HepG2 (cell line): ENCODE measurements at regions not wholly inside any gene's neighbourhood (a gene's known extent, or its start where the extent isn't known, plus 50 kb on each side); places are given as distances from the start of the nearest gene placed in this dataset.

ENCODE experiments used
- BHLHE40 ChIP-seq: IDR thresholded peaks from 2 replicates; pipeline ENCODE4 v1.6.1; 2011; ENCODE audit warnings: low read length, improper control_type of control experiment
- BRCA1 ChIP-seq: sonication (generic); formaldehyde crosslinking; IDR thresholded peaks from 2 replicates; pipeline ENCODE4 v1.4.0; 2020; ENCODE audit warnings: missing genetic modification reagents
- FOXA1 ChIP-seq, 2 experiments: fragments of 450-650 bp in 1 of 2; sonication (generic) in 1 of 2; formaldehyde crosslinking in 1 of 2; IDR thresholded peaks; 2 replicates each; pipeline versions ENCODE4 v1.4.0 to v1.6.1; 2016 to 2020; ENCODE audit warnings: missing genetic modification reagents in 1 of 2
- IKZF1 ChIP-seq: fragments of 450-650 bp; IDR thresholded peaks from 2 replicates; pipeline ENCODE4 v1.7.1; 2016
- KLF15 ChIP-seq: sonication (generic); formaldehyde crosslinking; IDR thresholded peaks from 2 replicates; pipeline ENCODE4 v1.8.1; 2023; ENCODE audit warnings: borderline replicate concordance, mild to moderate bottlenecking, inconsistent platforms, missing genetic modification reagents, mixed read lengths
- KMT2B ChIP-seq: IDR thresholded peaks from 2 replicates; pipeline ENCODE4 v1.6.1; 2016; ENCODE audit warnings: missing genetic modification reagents, missing compliant biosample characterization
- MAFK ChIP-seq, 2 experiments: IDR thresholded peaks in 1 of 2; conservative IDR thresholded peaks in 1 of 2; 2 replicates each; pipeline ENCODE4 v1.6.1; 2011; ENCODE audit warnings: improper control_type of control experiment in 2 of 2, low read length in 2 of 2
- MEIS2 ChIP-seq: sonication (generic); formaldehyde crosslinking; IDR thresholded peaks from 2 replicates; pipeline ENCODE4 v1.9.0; 2021; ENCODE audit warnings: mild to moderate bottlenecking, missing genetic modification reagents
- NR1H2 ChIP-seq: sonication (generic); formaldehyde crosslinking; IDR thresholded peaks from 2 replicates; pipeline ENCODE4 v1.8.1; 2022; ENCODE audit warnings: low read depth, missing genetic modification reagents, borderline replicate concordance
- PAWR ChIP-seq: sonication (generic); formaldehyde crosslinking; IDR thresholded peaks from 2 replicates; pipeline ENCODE4 v1.4.0; 2020; ENCODE audit warnings: missing genetic modification reagents, mild to moderate bottlenecking, borderline replicate concordance
- PHF8 ChIP-seq: sonication (generic); formaldehyde crosslinking; IDR thresholded peaks from 2 replicates; pipeline ENCODE4 v1.5.0; 2020; ENCODE audit warnings: missing genetic modification reagents
- PRPF4 ChIP-seq: fragments of 200-400 bp; formaldehyde crosslinking; IDR thresholded peaks from 2 replicates; pipeline ENCODE4 v1.6.1; 2016; ENCODE audit warnings: low read length, low read depth; ENCODE audit not compliant: poor library complexity, severe bottlenecking
- REL ChIP-seq: sonication (generic); formaldehyde crosslinking; conservative IDR thresholded peaks from 2 replicates; pipeline ENCODE4 v1.8.0; 2022; ENCODE audit warnings: mild to moderate bottlenecking, missing genetic modification reagents, moderate library complexity
- SATB2 ChIP-seq: sonication (generic); formaldehyde crosslinking; IDR thresholded peaks from 2 replicates; pipeline ENCODE4 v1.5.0; 2020; ENCODE audit warnings: missing genetic modification reagents
- SMAD3 ChIP-seq: sonication (generic); formaldehyde crosslinking; IDR thresholded peaks from 2 replicates; pipeline ENCODE4 v1.4.0; 2020; ENCODE audit warnings: missing genetic modification reagents
- TAF1 ChIP-seq: sonication (generic); formaldehyde crosslinking; IDR thresholded peaks from 2 replicates; pipeline ENCODE4 v1.4.0; 2020; ENCODE audit warnings: missing genetic modification reagents
- ZNF333 ChIP-seq: sonication (generic); formaldehyde crosslinking; IDR thresholded peaks from 2 replicates; pipeline ENCODE4 v1.4.0; 2020; ENCODE audit warnings: mild to moderate bottlenecking, missing genetic modification reagents, borderline replicate concordance
- ZNF430 ChIP-seq: sonication (generic); formaldehyde crosslinking; IDR thresholded peaks from 2 replicates; pipeline ENCODE4 v1.9.0; 2021; ENCODE audit warnings: mild to moderate bottlenecking, missing genetic modification reagents
- ZNF556 ChIP-seq: sonication (generic); formaldehyde crosslinking; IDR thresholded peaks from 2 replicates; pipeline ENCODE4 v1.4.0; 2020; ENCODE audit warnings: mild to moderate bottlenecking, missing genetic modification reagents, borderline replicate concordance
- ZSCAN9 ChIP-seq: IDR thresholded peaks from 2 replicates; pipeline ENCODE4 v1.6.1; 2016; ENCODE audit warnings: borderline replicate concordance
- TF ChIP-seq, protein P1 (sequence below): sonication (generic); formaldehyde crosslinking; IDR thresholded peaks from 2 replicates; pipeline ENCODE4 v1.9.0; 2022; ENCODE audit warnings: missing genetic modification reagents, mild to moderate bottlenecking, borderline replicate concordance
- TF ChIP-seq, protein P2 (sequence below): sonication (generic); formaldehyde crosslinking; IDR thresholded peaks from 2 replicates; pipeline ENCODE4 v1.4.0; 2020; ENCODE audit warnings: missing genetic modification reagents
- TF ChIP-seq, protein P3 (sequence below): sonication (generic); formaldehyde crosslinking; IDR thresholded peaks from 2 replicates; pipeline ENCODE4 v1.8.1; 2023; ENCODE audit warnings: mild to moderate bottlenecking, inconsistent platforms, moderate library complexity, missing genetic modification reagents, borderline replicate concordance
- TF ChIP-seq, protein P4 (sequence below): fragments of 450-650 bp; IDR thresholded peaks from 2 replicates; pipeline ENCODE4 v1.6.1; 2016
- TF ChIP-seq, protein P5 (sequence below): sonication (generic); formaldehyde crosslinking; IDR thresholded peaks from 2 replicates; pipeline ENCODE4 v1.4.0; 2020; ENCODE audit warnings: missing genetic modification reagents

DNA sequence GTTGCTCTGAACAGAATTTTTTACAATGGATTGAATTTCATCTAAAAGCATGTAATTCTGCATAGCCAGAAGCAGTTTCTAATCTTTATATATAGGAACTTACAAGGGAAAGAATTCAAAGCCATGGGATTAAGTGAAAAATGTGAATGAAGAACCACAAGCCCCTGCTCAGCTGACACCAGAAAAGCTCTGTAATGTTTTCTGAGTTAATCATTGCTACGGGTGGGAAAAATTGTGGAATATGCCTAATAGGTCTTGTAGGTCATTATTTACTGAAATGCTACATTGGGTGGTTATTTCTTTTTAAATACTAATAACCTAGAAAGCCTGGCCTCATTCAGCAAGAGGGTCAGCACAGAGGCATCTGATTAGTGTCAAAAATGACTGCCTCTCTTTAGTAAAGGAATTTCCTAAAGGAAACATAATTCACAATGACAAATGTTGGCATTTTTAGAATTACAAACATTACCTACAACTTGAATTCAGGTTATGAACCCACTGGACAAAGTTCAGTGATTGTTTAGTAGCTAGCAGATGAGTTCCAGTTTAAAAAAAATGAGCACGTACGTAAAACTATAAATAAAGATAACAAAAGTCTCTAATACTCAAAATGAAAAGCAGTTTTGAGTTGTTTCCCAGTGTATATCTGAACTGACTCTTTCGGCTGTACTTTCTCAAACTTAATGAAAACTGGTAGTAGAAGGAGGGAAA, 75.3 kb downstream of the BMP4 start (continued):
- no peak for TF ChIP-seq ZNF333
- TF ChIP-seq SATB2, result no peak
- no peak for TF ChIP-seq REL (CRISPR knock-in tag)
- TF ChIP-seq, protein P1, sequence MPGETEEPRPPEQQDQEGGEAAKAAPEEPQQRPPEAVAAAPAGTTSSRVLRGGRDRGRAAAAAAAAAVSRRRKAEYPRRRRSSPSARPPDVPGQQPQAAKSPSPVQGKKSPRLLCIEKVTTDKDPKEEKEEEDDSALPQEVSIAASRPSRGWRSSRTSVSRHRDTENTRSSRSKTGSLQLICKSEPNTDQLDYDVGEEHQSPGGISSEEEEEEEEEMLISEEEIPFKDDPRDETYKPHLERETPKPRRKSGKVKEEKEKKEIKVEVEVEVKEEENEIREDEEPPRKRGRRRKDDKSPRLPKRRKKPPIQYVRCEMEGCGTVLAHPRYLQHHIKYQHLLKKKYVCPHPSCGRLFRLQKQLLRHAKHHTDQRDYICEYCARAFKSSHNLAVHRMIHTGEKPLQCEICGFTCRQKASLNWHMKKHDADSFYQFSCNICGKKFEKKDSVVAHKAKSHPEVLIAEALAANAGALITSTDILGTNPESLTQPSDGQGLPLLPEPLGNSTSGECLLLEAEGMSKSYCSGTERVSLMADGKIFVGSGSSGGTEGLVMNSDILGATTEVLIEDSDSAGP (CRISPR knock-in tag), result no peak
- no peak for TF ChIP-seq ZNF556 (CRISPR knock-in tag)
- TF ChIP-seq PHF8 (CRISPR knock-in tag), result no peak
- no peak for TF ChIP-seq IKZF1
- no peak for TF ChIP-seq PRPF4
- no peak for TF ChIP-seq MAFK (conservative IDR thresholded peaks at IDR 0.05 in 1 of 2, IDR thresholded peaks at IDR 0.05 in 1 of 2; ENCODE audit: low read length in 2 of 2)
- no peak for TF ChIP-seq ZSCAN9
- no peak for TF ChIP-seq MEIS2 (CRISPR knock-in tag)
- TF ChIP-seq ZNF430 (CRISPR knock-in tag), result no peak
- TF ChIP-seq, protein P2, sequence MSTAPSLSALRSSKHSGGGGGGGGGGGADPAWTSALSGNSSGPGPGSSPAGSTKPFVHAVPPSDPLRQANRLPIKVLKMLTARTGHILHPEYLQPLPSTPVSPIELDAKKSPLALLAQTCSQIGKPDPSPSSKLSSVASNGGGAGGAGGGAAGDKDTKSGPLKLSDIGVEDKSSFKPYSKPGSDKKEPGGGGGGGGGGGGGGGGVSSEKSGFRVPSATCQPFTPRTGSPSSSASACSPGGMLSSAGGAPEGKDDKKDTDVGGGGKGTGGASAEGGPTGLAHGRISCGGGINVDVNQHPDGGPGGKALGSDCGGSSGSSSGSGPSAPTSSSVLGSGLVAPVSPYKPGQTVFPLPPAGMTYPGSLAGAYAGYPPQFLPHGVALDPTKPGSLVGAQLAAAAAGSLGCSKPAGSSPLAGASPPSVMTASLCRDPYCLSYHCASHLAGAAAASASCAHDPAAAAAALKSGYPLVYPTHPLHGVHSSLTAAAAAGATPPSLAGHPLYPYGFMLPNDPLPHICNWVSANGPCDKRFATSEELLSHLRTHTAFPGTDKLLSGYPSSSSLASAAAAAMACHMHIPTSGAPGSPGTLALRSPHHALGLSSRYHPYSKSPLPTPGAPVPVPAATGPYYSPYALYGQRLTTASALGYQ (CRISPR knock-in tag), result no peak
- no peak for TF ChIP-seq BRCA1 (CRISPR knock-in tag)
- TF ChIP-seq FOXA1 (IDR thresholded peaks at IDR 0.05), result no peak
- TF ChIP-seq FOXA1 (CRISPR knock-in tag; IDR thresholded peaks at IDR 0.05), result no peak
- no peak for TF ChIP-seq KLF15 (CRISPR knock-in tag)
- no peak for TF ChIP-seq PAWR (CRISPR knock-in tag)
- TF ChIP-seq TAF1 (CRISPR knock-in tag), result no peak
- TF ChIP-seq NR1H2, result no peak
- no peak for TF ChIP-seq SMAD3 (CRISPR knock-in tag)
- TF ChIP-seq, protein P3, sequence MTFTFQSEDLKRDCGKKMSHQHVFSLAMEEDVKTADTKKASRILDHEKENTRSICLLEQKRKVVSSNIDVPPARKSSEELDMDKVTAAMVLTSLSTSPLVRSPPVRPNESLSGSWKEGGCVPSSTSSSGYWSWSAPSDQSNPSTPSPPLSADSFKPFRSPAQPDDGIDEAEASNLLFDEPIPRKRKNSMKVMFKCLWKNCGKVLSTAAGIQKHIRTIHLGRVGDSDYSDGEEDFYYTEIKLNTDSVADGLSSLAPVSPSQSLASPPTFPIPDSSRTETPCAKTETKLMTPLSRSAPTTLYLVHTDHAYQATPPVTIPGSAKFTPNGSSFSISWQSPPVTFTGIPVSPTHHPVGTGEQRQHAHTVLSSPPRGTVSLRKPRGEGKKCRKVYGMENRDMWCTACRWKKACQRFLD, result no peak
- TF ChIP-seq KMT2B (CRISPR knock-in tag), result no peak
- TF ChIP-seq BHLHE40, result no peak
- TF ChIP-seq, protein P4, sequence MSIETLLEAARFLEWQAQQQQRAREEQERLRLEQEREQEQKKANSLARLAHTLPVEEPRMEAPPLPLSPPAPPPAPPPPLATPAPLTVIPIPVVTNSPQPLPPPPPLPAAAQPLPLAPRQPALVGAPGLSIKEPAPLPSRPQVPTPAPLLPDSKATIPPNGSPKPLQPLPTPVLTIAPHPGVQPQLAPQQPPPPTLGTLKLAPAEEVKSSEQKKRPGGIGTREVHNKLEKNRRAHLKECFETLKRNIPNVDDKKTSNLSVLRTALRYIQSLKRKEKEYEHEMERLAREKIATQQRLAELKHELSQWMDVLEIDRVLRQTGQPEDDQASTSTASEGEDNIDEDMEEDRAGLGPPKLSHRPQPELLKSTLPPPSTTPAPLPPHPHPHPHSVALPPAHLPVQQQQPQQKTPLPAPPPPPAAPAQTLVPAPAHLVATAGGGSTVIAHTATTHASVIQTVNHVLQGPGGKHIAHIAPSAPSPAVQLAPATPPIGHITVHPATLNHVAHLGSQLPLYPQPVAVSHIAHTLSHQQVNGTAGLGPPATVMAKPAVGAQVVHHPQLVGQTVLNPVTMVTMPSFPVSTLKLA, result no peak
- TF ChIP-seq, protein P5, sequence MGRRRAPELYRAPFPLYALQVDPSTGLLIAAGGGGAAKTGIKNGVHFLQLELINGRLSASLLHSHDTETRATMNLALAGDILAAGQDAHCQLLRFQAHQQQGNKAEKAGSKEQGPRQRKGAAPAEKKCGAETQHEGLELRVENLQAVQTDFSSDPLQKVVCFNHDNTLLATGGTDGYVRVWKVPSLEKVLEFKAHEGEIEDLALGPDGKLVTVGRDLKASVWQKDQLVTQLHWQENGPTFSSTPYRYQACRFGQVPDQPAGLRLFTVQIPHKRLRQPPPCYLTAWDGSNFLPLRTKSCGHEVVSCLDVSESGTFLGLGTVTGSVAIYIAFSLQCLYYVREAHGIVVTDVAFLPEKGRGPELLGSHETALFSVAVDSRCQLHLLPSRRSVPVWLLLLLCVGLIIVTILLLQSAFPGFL (CRISPR knock-in tag), result no peak
